H9 (cell line): ENCODE measurements at regions not wholly inside any gene's neighbourhood (a gene's known extent, or its start where the extent isn't known, plus 50 kb on each side); places are given as distances from the start of the nearest gene placed in this dataset.

ENCODE experiments used
- DNase-seq: peaks from one replicate; pipeline ENCODE4 v3.0.0-alpha.2; 2017
- H2AFZ ChIP-seq: one replicate; pipeline ENCODE4 v1.6.1; 2013; ENCODE audit warnings: mild to moderate bottlenecking, low read length, control low read depth, moderate library complexity
- H2AK5ac ChIP-seq: 2 replicates; pipeline ENCODE4 v1.6.1; 2013; ENCODE audit warnings: low read length, control low read depth, mixed read lengths; ENCODE audit not compliant: insufficient read length
- H2BK120ac ChIP-seq: one replicate; pipeline ENCODE4 v1.6.1; 2013; ENCODE audit warnings: low read depth, mild to moderate bottlenecking, low read length, control low read depth, inconsistent platforms; ENCODE audit not compliant: poor library complexity, severe bottlenecking
- H2BK12ac ChIP-seq: 2 replicates; pipeline ENCODE4 v1.6.1; 2013; ENCODE audit warnings: low read length, control low read depth, mixed read lengths, low read depth; ENCODE audit not compliant: insufficient read length
- H2BK15ac ChIP-seq: 2 replicates; pipeline ENCODE4 v1.6.1; 2013; ENCODE audit warnings: low read depth, low read length, control low read depth
- H2BK20ac ChIP-seq: one replicate; pipeline ENCODE4 v1.6.1; 2013; ENCODE audit warnings: low read depth, mild to moderate bottlenecking, low read length, control low read depth, inconsistent platforms; ENCODE audit not compliant: poor library complexity, severe bottlenecking
- H2BK5ac ChIP-seq: 2 replicates; pipeline ENCODE4 v1.6.1; 2013; ENCODE audit warnings: low read length, control low read depth, mixed read lengths; ENCODE audit not compliant: insufficient read length
- H3K14ac ChIP-seq: 2 replicates; pipeline ENCODE4 v1.6.1; 2013; ENCODE audit warnings: low read length, control low read depth; ENCODE audit not compliant: insufficient read depth
- H3K18ac ChIP-seq: 2 replicates; pipeline ENCODE4 v1.6.1; 2013; ENCODE audit warnings: low read depth, mild to moderate bottlenecking, mixed read lengths, low read length, control low read depth; ENCODE audit not compliant: insufficient read length
- H3K23ac ChIP-seq: 2 replicates; pipeline ENCODE4 v1.6.1; 2013; ENCODE audit warnings: low read length, control low read depth, mixed read lengths, low read depth; ENCODE audit not compliant: insufficient read length
- H3K23me2 ChIP-seq: 2 replicates; pipeline ENCODE4 v1.6.1; 2013; ENCODE audit warnings: low read depth, mild to moderate bottlenecking, mixed read lengths, low read length, control low read depth; ENCODE audit not compliant: insufficient read length, poor library complexity, severe bottlenecking
- H3K27ac ChIP-seq: 2 replicates; pipeline ENCODE4 v1.5.1; 2013; ENCODE audit warnings: low read length, control low read depth, mixed read lengths, low read depth; ENCODE audit not compliant: insufficient read length
- H3K27me3 ChIP-seq: 2 replicates; pipeline ENCODE4 v1.6.1; 2013; ENCODE audit warnings: low read length, control low read depth, inconsistent platforms; ENCODE audit not compliant: insufficient read depth
- H3K4ac ChIP-seq: 2 replicates; pipeline ENCODE4 v1.6.1; 2013; ENCODE audit warnings: low read depth, mild to moderate bottlenecking, control low read depth, inconsistent platforms, low read length, moderate library complexity
- H3K4me1 ChIP-seq: 2 replicates; pipeline ENCODE4 v1.6.1; 2013; ENCODE audit warnings: low read length, control low read depth, inconsistent platforms; ENCODE audit not compliant: insufficient read depth
- H3K4me2 ChIP-seq: 2 replicates; pipeline ENCODE4 v1.6.1; 2013; ENCODE audit warnings: low read length, control low read depth, mixed read lengths; ENCODE audit not compliant: insufficient read length, insufficient read depth
- H3K56ac ChIP-seq: 2 replicates; pipeline ENCODE4 v1.6.1; 2013; ENCODE audit warnings: low read depth, mild to moderate bottlenecking, mixed read lengths, low read length, control low read depth; ENCODE audit not compliant: insufficient read length
- H3K79me1 ChIP-seq: 2 replicates; pipeline ENCODE4 v1.6.1; 2013; ENCODE audit warnings: low read depth, mild to moderate bottlenecking, moderate library complexity, low read length, control low read depth, inconsistent platforms; ENCODE audit not compliant: insufficient read depth, poor library complexity, severe bottlenecking
- H3K79me2 ChIP-seq: 2 replicates; pipeline ENCODE4 v1.6.1; 2013; ENCODE audit warnings: low read length, control low read depth, inconsistent platforms; ENCODE audit not compliant: insufficient read depth
- H3K9ac ChIP-seq: 2 replicates; pipeline ENCODE4 v1.6.1; 2013; ENCODE audit warnings: low read length, control low read depth, mixed read lengths; ENCODE audit not compliant: insufficient read length; ENCODE audit errors: extremely low read depth
- H3K9me3 ChIP-seq: one replicate; pipeline ENCODE4 v1.6.1; 2013; ENCODE audit warnings: low read depth, low read length, inconsistent platforms; ENCODE audit not compliant: control insufficient read depth
- H3T11ph ChIP-seq: one replicate; pipeline ENCODE4 v1.6.1; 2013; ENCODE audit warnings: mild to moderate bottlenecking, low read length, control low read depth, inconsistent platforms
- H4K20me1 ChIP-seq: one replicate; pipeline ENCODE4 v1.6.1; 2013; ENCODE audit not compliant: control insufficient read depth, insufficient read length, insufficient read depth
- H4K5ac ChIP-seq: 2 replicates; pipeline ENCODE4 v1.6.1; 2013; ENCODE audit warnings: low read depth, mild to moderate bottlenecking, mixed read lengths, low read length, control low read depth; ENCODE audit not compliant: insufficient read length
- H4K8ac ChIP-seq: replicated peaks from 2 replicates; pipeline ENCODE4 v1.6.1; 2013; ENCODE audit warnings: low read length, control low read depth, mixed read lengths, low read depth; ENCODE audit not compliant: insufficient read length
- H4K91ac ChIP-seq: 2 replicates; pipeline ENCODE4 v1.6.1; 2013; ENCODE audit warnings: low read depth, mild to moderate bottlenecking, moderate library complexity, mixed read lengths, low read length, control low read depth; ENCODE audit not compliant: insufficient read length
- H3K27ac Mint-ChIP-seq, 3 experiments: 2 replicates in 2 of 3; 3 replicates in 1 of 3; pipeline ENCODE4 v1.8.0; 2020 to 2021; ENCODE audit warnings: mixed read lengths in 3 of 3, mild to moderate bottlenecking in 1 of 3, moderate library complexity in 1 of 3
- H3K27me3 Mint-ChIP-seq: 2 replicates; pipeline ENCODE4 v1.8.0; 2021; ENCODE audit warnings: low read depth, mild to moderate bottlenecking, moderate library complexity, mixed read lengths
- H3K36me3 Mint-ChIP-seq, 3 experiments: 2 replicates in 2 of 3; 3 replicates in 1 of 3; pipeline ENCODE4 v1.8.0; 2020 to 2021; ENCODE audit warnings: low read depth in 3 of 3, mixed read lengths in 3 of 3; ENCODE audit not compliant: insufficient read depth in 1 of 3
- H3K4me1 Mint-ChIP-seq, 2 experiments: 2 replicates each; pipeline ENCODE4 v1.8.0; 2020; ENCODE audit warnings: mixed read lengths in 2 of 2
- H3K4me3 Mint-ChIP-seq, 2 experiments: 2 replicates in 1 of 2; 3 replicates in 1 of 2; pipeline ENCODE4 v1.8.0; 2020 to 2021; ENCODE audit warnings: mild to moderate bottlenecking in 2 of 2, mixed read lengths in 2 of 2, moderate library complexity in 1 of 2
- H3K9me3 Mint-ChIP-seq, 2 experiments: 2 replicates in 1 of 2; 3 replicates in 1 of 2; pipeline ENCODE4 v1.8.0; 2020; ENCODE audit warnings: mild to moderate bottlenecking in 2 of 2, mixed read lengths in 2 of 2, moderate library complexity in 1 of 2
- WGBS: extraction: QIAGEN DNeasy Blood & Tissue Kit; methylation state at CpG from one replicate; pipeline ENCODE4 v1.1.7; 2013; ENCODE audit warnings: missing lambda C conversion rate, low lambda C conversion rate, mixed read lengths; ENCODE audit not compliant: insufficient read length; ENCODE audit errors: extremely low coverage; 5-methylcytosine and 5-hydroxymethylcytosine counted together
- TF ChIP-seq, protein P1 (sequence below): fragments of 200-600 bp; sonication (generic); conservative IDR thresholded peaks from 3 replicates; pipeline ENCODE4 v1.8.0; 2021; ENCODE audit warnings: antibody characterized with exemption, mild to moderate bottlenecking

DNA sequence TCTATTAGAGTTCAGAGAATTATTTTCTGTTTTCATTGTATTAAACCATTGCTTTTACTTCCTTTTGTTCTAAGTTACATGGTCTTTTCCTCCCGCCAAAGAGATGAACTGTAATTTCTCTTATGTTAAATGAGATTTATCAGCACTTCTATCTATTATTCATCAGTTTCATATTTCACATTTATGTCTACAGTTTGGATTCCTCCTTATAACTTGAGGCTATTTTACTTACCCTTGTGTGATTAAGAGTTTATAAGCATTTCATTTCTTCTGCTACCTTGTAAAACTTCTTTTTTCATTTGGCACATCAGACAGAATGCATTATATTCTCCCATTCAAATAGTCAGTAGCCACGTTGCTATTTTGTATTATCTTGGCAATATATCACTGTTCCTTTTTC, 248.2 kb downstream of the PLA2G4A start:
- H3K4me1 Mint-ChIP-seq = no peaks in the 10 kb centered on the region
- no peak overlapping the region for H4K8ac ChIP-seq
- H3K23ac ChIP-seq = no peak overlapping the region

More for the DNA sequence above, 248.2 kb downstream of the PLA2G4A start:
- Histone ChIP-seq H2BK120ac (no peak overlapping the region), H2BK15ac (no peak overlapping the region), H3K79me2 (no peaks in the 10 kb centered on the region; the same call in 1 of the 2 replicates), H3T11ph (no peak overlapping the region), H3K4me2 (no peak overlapping the region), H3K27me3 (no peaks in the 10 kb centered on the region), H2AFZ (no peak overlapping the region), H3K23me2 (no peaks in the 10 kb centered on the region), H3K14ac (no peak overlapping the region), H2BK20ac (no peak overlapping the region), H3K9me3 (no peaks in the 10 kb centered on the region), H2AK5ac (no peak overlapping the region), H3K18ac (no peak overlapping the region), H4K91ac (no peak overlapping the region), H3K79me1 (no peaks in the 10 kb centered on the region), H3K4ac (no peak overlapping the region), H3K9ac (no peak overlapping the region), H4K5ac (no peak overlapping the region), H2BK12ac (no peak overlapping the region), H3K27ac (no peak overlapping the region), H3K4me1 (no peaks in the 10 kb centered on the region), H2BK5ac (no peak overlapping the region), H3K56ac (no peak overlapping the region), H4K20me1 (no peaks in the 10 kb centered on the region)
- H3K27me3 Mint-ChIP-seq = no peaks in the 10 kb centered on the region
- no CpG with 5 or more reads among the region's 2 CpGs for WGBS
- TF ChIP-seq, protein P1, sequence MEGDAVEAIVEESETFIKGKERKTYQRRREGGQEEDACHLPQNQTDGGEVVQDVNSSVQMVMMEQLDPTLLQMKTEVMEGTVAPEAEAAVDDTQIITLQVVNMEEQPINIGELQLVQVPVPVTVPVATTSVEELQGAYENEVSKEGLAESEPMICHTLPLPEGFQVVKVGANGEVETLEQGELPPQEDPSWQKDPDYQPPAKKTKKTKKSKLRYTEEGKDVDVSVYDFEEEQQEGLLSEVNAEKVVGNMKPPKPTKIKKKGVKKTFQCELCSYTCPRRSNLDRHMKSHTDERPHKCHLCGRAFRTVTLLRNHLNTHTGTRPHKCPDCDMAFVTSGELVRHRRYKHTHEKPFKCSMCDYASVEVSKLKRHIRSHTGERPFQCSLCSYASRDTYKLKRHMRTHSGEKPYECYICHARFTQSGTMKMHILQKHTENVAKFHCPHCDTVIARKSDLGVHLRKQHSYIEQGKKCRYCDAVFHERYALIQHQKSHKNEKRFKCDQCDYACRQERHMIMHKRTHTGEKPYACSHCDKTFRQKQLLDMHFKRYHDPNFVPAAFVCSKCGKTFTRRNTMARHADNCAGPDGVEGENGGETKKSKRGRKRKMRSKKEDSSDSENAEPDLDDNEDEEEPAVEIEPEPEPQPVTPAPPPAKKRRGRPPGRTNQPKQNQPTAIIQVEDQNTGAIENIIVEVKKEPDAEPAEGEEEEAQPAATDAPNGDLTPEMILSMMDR = no peak
- peaks cover 4 to 14% of the 10 kb centered on the region in 2 experiments; a peak in 4 of 5 replicates for H3K9me3 Mint-ChIP-seq
- peaks cover 2 to 13% (median 2%) of the 10 kb centered on the region in 3 experiments; a peak in 2 of 7 replicates for H3K36me3 Mint-ChIP-seq
- H3K27ac Mint-ChIP-seq = no peak overlapping the region
- H3K4me3 Mint-ChIP-seq = no peak overlapping the region
- DNase-seq = no peak
